Neuronal stem cell (in vitro differentiated cells): ENCODE measurements at regions not wholly inside any gene's neighbourhood (a gene's known extent, or its start where the extent isn't known, plus 50 kb on each side); places are given as distances from the start of the nearest gene placed in this dataset.

Experiments
- DNase-seq: peaks from one replicate; pipeline ENCODE4 v3.0.0-alpha.2; 2013; ENCODE audit warnings: low spot score
- H2AFZ ChIP-seq: one replicate; pipeline ENCODE4 v1.6.1; 2013; ENCODE audit warnings: mild to moderate bottlenecking, low read length, inconsistent platforms
- H2AK5ac ChIP-seq: 2 replicates; pipeline ENCODE4 v1.6.1; 2013; ENCODE audit warnings: low read depth, mild to moderate bottlenecking, inconsistent platforms, low read length, moderate library complexity, mixed read lengths
- H2BK120ac ChIP-seq: 2 replicates; pipeline ENCODE4 v1.6.1; 2013; ENCODE audit warnings: low read depth, mild to moderate bottlenecking, inconsistent platforms, low read length, moderate library complexity, mixed read lengths
- H2BK12ac ChIP-seq: one replicate; pipeline ENCODE4 v1.6.1; 2013; ENCODE audit warnings: low read length, inconsistent platforms
- H2BK15ac ChIP-seq: 2 replicates; pipeline ENCODE4 v1.6.1; 2013; ENCODE audit warnings: mild to moderate bottlenecking, low read length, inconsistent platforms, mixed read lengths
- H2BK5ac ChIP-seq: one replicate; pipeline ENCODE4 v1.6.1; 2013; ENCODE audit warnings: inconsistent platforms, mild to moderate bottlenecking, low read length, moderate library complexity
- H3K14ac ChIP-seq: one replicate; pipeline ENCODE4 v1.6.1; 2013; ENCODE audit warnings: low read length, inconsistent platforms
- H3K18ac ChIP-seq: 2 replicates; pipeline ENCODE4 v1.6.1; 2013; ENCODE audit warnings: low read length, inconsistent platforms
- H3K23ac ChIP-seq: 2 replicates; pipeline ENCODE4 v1.6.1; 2013; ENCODE audit warnings: low read depth, mild to moderate bottlenecking, mixed read lengths, low read length, inconsistent platforms; ENCODE audit not compliant: poor library complexity
- H3K27ac ChIP-seq: replicated peaks from 3 replicates; pipeline ENCODE4 v1.5.1; 2013; ENCODE audit warnings: low read length, inconsistent platforms
- H3K27me3 ChIP-seq, 3 experiments: 2 replicates each; pipeline ENCODE4 v1.6.1; 2013; ENCODE audit warnings: low read length in 3 of 3, mild to moderate bottlenecking in 2 of 3, inconsistent platforms in 1 of 3, low read depth in 1 of 3, mixed read lengths in 1 of 3, moderate library complexity in 1 of 3; ENCODE audit not compliant: control insufficient read depth in 3 of 3, insufficient read depth in 3 of 3
- H3K36me3 ChIP-seq, 2 donors: replicated peaks in 1 of 2; 2 replicates each; pipeline ENCODE4 v1.6.1; 2013; ENCODE audit warnings: low read length in 2 of 2; ENCODE audit not compliant: control insufficient read depth in 2 of 2, insufficient read depth in 2 of 2
- H3K4ac ChIP-seq: 2 replicates; pipeline ENCODE4 v1.6.1; 2013; ENCODE audit warnings: inconsistent platforms, mild to moderate bottlenecking, low read length, moderate library complexity
- H3K4me1 ChIP-seq, 2 donors: 1 replicate in 1 of 2; 2 replicates in 1 of 2; pipeline ENCODE4 v1.6.1; 2013; ENCODE audit warnings: low read length in 2 of 2, low read depth in 1 of 2; ENCODE audit not compliant: control insufficient read depth in 2 of 2, insufficient read depth in 1 of 2
- H3K4me2 ChIP-seq: one replicate; pipeline ENCODE4 v1.6.1; 2013; ENCODE audit warnings: mild to moderate bottlenecking, low read length, inconsistent platforms; ENCODE audit not compliant: insufficient read depth, poor library complexity, severe bottlenecking
- H3K4me3 ChIP-seq, 2 donors: 2 replicates each; pipeline ENCODE4 v1.5.1; 2013; ENCODE audit warnings: low read length in 2 of 2, mild to moderate bottlenecking in 2 of 2, inconsistent platforms in 1 of 2, moderate library complexity in 1 of 2
- H3K79me1 ChIP-seq: one replicate; pipeline ENCODE4 v1.6.1; 2013; ENCODE audit warnings: low read depth, mild to moderate bottlenecking, inconsistent platforms, low read length, moderate library complexity
- H3K9ac ChIP-seq: one replicate; pipeline ENCODE4 v1.6.1; 2013; ENCODE audit warnings: mild to moderate bottlenecking, low read depth, low read length, inconsistent platforms; ENCODE audit not compliant: poor library complexity
- H3K9me3 ChIP-seq, 2 donors: replicated peaks in 1 of 2; 2 replicates each; pipeline versions ENCODE3 to v1.6.1; 2013; ENCODE audit warnings: low read length in 2 of 2, mild to moderate bottlenecking in 2 of 2, inconsistent platforms in 1 of 2, low read depth in 1 of 2, mixed read lengths in 1 of 2, moderate library complexity in 1 of 2; ENCODE audit not compliant: control insufficient read depth in 2 of 2, insufficient read depth in 1 of 2
- H4K8ac ChIP-seq: one replicate; pipeline ENCODE4 v1.6.1; 2013; ENCODE audit warnings: low read depth, mild to moderate bottlenecking, inconsistent platforms, low read length, moderate library complexity
- H4K91ac ChIP-seq: one replicate; pipeline ENCODE4 v1.6.1; 2013; ENCODE audit warnings: low read length, low read depth, mild to moderate bottlenecking, inconsistent platforms; ENCODE audit not compliant: poor library complexity
- WGBS, 2 donors: extraction: QIAGEN DNeasy Blood & Tissue Kit; methylation state at CpG; one replicate each; pipeline ENCODE4 v1.1.7; 2013; ENCODE audit warnings: missing lambda C conversion rate in 2 of 2, mixed read lengths in 1 of 2; ENCODE audit not compliant: insufficient read length in 2 of 2, insufficient replicate concordance in 1 of 2; ENCODE audit errors: extremely low coverage in 2 of 2; 5-methylcytosine and 5-hydroxymethylcytosine counted together

DNA sequence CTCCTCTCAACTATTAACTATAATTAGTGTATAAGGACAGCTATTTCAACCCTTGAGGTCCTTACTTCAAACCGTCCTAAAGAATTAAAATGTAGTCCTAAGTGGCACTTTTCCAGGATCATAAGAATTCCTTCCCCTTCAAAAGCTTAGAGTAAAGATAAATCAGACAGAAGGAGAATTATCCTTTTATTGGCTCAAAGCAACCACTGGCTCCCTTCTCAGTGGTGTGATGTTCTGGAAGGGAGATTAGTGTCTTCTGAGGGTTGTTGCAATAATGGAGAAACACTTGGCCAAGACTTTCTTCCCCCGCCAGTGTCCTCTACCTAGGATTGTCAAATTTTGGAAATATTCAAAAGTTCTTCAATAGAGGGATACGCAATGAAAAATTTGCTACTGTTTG is 89.1 kb upstream of the PLEKHG1 start:
- H2BK120ac ChIP-seq: no peak overlapping the region
- no peaks in the 10 kb centered on the region for H3K79me1 ChIP-seq
- no peaks in the 10 kb centered on the region for H3K4me1 ChIP-seq
- no peak overlapping the region for H4K8ac ChIP-seq
- no CpG with 5 or more reads among the region's 3 CpGs for WGBS, 2 donors
- H3K23ac ChIP-seq: no peak overlapping the region
- no peak overlapping the region for H3K9ac ChIP-seq
- no peak overlapping the region for H2BK5ac ChIP-seq
- no peak overlapping the region for H2AK5ac ChIP-seq
- DNase-seq: no peak
- no peak overlapping the region for H3K27ac ChIP-seq
- H2AFZ ChIP-seq: no peak overlapping the region
- no peak overlapping the region for H4K91ac ChIP-seq
- no peaks in the 10 kb centered on the region for H3K36me3 ChIP-seq
- no peak overlapping the region for H3K4me2 ChIP-seq
- H3K14ac ChIP-seq: no peak overlapping the region
- H2BK12ac ChIP-seq: no peak overlapping the region
- no peak overlapping the region for H3K4me3 ChIP-seq
- no peak overlapping the region for H3K4ac ChIP-seq
- H3K9me3 ChIP-seq: no peaks in the 10 kb centered on the region
- H3K27me3 ChIP-seq: no peaks in the 10 kb centered on the region
- no peak overlapping the region for H2BK15ac ChIP-seq
- H3K18ac ChIP-seq: no peak overlapping the region

DNA sequence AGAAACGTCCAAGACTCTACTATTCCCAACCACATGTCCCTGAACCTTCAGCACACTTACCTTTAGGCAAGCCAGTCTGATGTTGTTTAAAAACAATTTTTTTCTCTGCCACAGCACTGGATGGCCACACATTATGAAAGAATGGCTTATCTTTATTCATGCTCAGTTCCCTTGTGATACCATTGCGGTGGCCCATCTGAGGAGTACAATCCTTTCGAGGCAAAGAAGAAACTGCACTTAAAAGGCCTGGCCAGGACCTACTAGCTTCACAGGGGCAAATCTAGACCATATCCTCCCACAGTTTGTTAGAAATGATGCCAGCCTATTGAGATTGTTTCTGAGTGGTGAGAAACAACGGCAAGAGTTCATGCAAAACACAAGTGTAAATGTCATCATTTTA is 88.4 kb upstream of the PLEKHG1 start:
- Histone ChIP-seq H3K4me1 (no peaks in the 10 kb centered on the region), H3K14ac (no peak overlapping the region), H3K4me2 (no peak overlapping the region), H3K18ac (no peak overlapping the region), H3K23ac (no peak overlapping the region), H3K9ac (no peak overlapping the region), H3K27ac (no peak overlapping the region), H2BK120ac (no peak overlapping the region), H3K79me1 (no peaks in the 10 kb centered on the region), H2BK15ac (no peak overlapping the region), H3K4me3 (no peak overlapping the region), H2AK5ac (no peak overlapping the region), H3K27me3 (no peaks in the 10 kb centered on the region), H4K91ac (no peak overlapping the region), H3K4ac (no peak overlapping the region), H2BK12ac (no peak overlapping the region), H2AFZ (no peak overlapping the region), H3K36me3 (no peaks in the 10 kb centered on the region), H4K8ac (no peak overlapping the region), H3K9me3 (no peaks in the 10 kb centered on the region), H2BK5ac (no peak overlapping the region)
- no CpG with 5 or more reads among the region's 4 CpGs for WGBS, 2 donors
- DNase-seq: no peak

DNA sequence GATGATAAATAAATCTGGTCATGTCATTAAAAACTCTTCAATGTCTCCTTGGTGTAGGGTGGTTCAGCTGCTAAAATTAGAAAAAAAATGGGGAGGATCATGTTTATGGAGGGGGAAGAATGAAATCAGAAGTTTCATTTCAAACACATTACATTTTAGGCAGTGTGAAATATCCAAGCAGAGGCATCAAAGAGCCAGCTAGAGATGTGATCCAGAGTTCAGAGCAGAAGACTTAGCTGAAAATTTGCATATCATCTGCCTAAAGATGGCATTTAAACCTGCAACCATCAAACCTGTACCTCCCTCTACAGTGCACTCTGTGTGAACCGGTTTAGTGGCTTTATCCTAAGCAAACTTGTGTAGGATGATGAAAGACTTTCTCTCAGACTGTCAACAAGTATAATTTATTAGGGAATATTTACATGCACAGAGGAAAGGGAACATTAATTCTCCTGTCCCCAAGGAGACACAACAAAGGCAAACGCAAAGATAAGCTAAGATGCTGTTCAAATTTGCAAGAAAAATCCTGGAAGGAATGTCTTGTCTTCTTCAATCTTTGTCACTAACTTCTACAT is 84.8 kb upstream of the PLEKHG1 start:
- no peak overlapping the region for H3K4me2 ChIP-seq
- no CpG with 5 or more reads among the region's 2 CpGs for WGBS, 2 donors
- no peaks in the 10 kb centered on the region for H3K36me3 ChIP-seq
- H3K27me3 ChIP-seq: no peaks in the 10 kb centered on the region
- H3K14ac ChIP-seq: no peak overlapping the region
- H2BK15ac ChIP-seq: no peak overlapping the region
- no peaks in the 10 kb centered on the region for H3K4me1 ChIP-seq
- no peak overlapping the region for H3K23ac ChIP-seq
- no peak overlapping the region for H3K9ac ChIP-seq
- no peak overlapping the region for H3K18ac ChIP-seq
- H4K91ac ChIP-seq: no peak overlapping the region
- no peak for DNase-seq
- no peak overlapping the region for H2AK5ac ChIP-seq
- H3K4ac ChIP-seq: no peak overlapping the region
- no peak overlapping the region for H3K27ac ChIP-seq
- no peak overlapping the region for H2BK12ac ChIP-seq
- H3K4me3 ChIP-seq: no peak overlapping the region
- no peak overlapping the region for H2BK5ac ChIP-seq
- no peak overlapping the region for H2BK120ac ChIP-seq
- H4K8ac ChIP-seq: no peak overlapping the region
- no peak overlapping the region for H2AFZ ChIP-seq
- H3K9me3 ChIP-seq: peaks cover 0 to 1% of the 10 kb centered on the region in 2 donors
- no peaks in the 10 kb centered on the region for H3K79me1 ChIP-seq

DNA sequence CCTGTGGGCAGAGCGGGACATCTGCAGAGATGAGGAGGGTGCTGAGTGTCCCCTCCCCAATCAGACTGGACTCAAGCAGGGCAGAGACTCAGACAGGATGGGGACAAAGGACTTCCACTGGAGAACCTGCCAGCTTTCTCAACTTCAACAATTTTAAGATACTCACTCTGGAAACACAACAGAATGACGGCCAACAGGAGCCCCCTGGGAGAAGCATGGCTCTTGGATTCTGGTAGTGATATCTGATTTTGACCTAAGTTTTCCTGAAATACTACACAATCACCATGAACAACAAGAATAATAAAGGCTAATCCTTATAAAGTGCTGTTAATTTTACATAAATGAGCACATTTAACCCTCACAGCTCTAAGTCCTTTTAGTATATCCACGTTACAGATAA is 83.5 kb upstream of the PLEKHG1 start:
- DNase-seq: no peak
- Histone ChIP-seq H2AK5ac (no peak overlapping the region), H2BK12ac (no peak overlapping the region), H2BK120ac (no peak overlapping the region), H3K4me2 (no peak overlapping the region), H3K23ac (no peak overlapping the region), H4K8ac (no peak overlapping the region), H3K27ac (no peak overlapping the region), H3K27me3 (no peaks in the 10 kb centered on the region), H3K9me3 (peaks cover 0 to 1% of the 10 kb centered on the region in 2 donors), H3K4me1 (no peaks in the 10 kb centered on the region), H3K9ac (no peak overlapping the region), H3K4ac (no peak overlapping the region), H3K14ac (no peak overlapping the region), H2BK5ac (no peak overlapping the region), H3K4me3 (no peak overlapping the region), H2BK15ac (no peak overlapping the region), H3K36me3 (no peaks in the 10 kb centered on the region), H3K18ac (no peak overlapping the region), H3K79me1 (no peaks in the 10 kb centered on the region), H4K91ac (no peak overlapping the region), H2AFZ (no peak overlapping the region)
- WGBS, 2 donors: no CpG with 5 or more reads among the region's 3 CpGs
